Left forelimb (tissue), 1 donor: ENCODE measurements at regions not wholly inside any gene's neighbourhood (a gene's known extent, or its start where the extent isn't known, plus 50 kb on each side); places are given as distances from the start of the nearest gene placed in this dataset.
"Not testable (repeated sequence)": the region's sequence is repeated elsewhere in the genome, so short reads cannot be mapped to it uniquely, and the experiment has no call there.

ENCODE experiments used
- DNase-seq: peaks from one replicate; pipeline ENCODE4 v3.0.0-alpha.2; 2018; ENCODE audit warnings: low spot score

DNA sequence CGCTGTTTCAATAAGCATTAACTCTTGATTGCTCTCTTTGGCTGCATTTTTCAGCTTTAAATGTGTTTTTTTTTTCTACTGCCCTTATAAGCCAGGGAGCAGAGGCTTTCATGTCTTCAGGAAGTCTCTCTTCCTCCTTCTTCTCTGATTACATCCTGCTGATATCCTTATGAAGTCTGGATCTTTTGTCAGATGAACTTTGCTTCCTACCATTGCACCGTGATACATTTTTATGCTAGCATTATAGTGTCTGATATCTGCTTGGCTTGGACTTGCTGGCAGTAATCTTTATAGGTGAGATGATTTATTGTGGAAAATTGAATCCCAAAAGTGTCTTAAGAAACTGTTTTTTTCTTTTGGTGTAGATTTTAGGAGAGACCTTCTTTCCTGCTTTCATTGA is 160.4 kb upstream of the CFAP20DC start:
- no peak for DNase-seq

DNA sequence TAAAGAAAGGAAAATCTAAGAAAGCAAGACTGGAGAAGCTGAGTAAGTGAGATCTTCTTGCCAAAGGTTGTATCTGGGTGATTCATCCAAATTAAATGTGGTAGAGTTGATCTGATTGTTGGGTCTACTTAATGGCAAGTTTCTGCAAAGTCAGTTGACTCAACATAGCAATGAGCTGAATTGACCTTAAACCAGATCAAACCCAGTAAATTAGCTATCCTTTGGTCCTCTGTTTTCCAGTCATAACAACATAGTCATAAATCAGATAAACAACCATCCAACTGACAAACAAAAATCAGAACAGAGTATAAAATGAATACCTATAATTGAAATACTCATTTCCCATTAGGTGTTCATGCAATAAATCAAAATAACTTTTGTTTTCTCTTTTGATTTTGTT is 142.6 kb upstream of the CFAP20DC start:
- DNase-seq: no peak

DNA sequence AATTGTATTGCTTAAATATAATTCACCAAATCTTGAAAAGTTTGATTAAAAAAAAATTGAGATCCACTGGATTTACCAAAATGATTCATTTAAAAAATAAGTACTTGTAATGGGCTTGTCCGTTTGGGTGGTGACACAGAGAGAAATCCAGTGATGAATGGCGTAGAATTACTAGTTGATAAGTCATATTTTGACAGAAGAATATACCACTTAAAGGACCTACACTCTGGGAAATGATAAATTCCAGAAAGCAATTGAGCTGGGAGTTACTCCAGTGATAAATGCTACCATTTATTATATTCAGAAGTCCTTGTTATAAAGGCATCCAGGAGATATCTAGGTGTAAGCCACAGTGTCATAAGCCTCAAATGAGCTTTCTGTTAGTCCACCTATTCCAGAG is 141.8 kb upstream of the CFAP20DC start:
- no peak for DNase-seq

DNA sequence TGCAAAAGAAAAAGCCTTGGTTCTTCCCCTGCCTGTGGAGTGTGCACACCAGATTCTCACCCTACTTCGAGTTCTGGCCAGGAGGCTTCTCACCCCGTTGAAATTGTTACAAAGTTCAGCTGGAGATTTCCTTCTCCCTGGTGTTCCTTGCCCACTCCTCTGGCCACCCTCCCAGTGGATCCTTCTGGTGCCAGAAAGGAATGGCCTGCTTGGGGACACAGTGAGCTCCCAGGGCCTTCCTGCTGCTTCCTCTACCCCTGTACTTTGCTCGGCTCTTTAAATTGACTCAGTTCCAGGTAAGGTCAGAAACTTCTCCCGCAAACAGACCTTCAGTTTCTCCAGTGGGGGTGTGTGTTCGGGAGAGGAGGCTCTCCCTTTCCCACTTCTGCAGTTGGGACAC is 140.1 kb upstream of the CFAP20DC start:
- no peak for DNase-seq

DNA sequence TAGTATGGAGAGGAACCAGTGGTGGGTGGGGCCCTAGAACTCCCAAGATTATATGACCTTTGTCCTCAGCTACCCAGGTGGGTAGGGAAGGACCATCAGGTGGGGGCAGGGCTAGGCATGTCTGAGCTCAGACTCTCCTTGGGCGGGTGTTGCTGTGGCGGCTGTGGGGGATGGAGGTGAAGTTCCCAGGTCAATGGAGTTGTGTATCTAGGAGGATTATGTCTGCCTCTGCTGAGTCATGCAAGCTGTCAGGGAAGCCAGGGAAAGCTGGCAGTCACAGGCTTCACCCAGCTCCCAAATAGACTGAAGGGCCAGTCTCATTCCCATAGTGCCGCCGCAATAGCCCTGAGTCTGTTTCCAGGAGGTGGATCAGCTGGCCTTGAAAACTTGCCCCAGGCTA is 139.7 kb upstream of the CFAP20DC start:
- DNase-seq: no peak

DNA sequence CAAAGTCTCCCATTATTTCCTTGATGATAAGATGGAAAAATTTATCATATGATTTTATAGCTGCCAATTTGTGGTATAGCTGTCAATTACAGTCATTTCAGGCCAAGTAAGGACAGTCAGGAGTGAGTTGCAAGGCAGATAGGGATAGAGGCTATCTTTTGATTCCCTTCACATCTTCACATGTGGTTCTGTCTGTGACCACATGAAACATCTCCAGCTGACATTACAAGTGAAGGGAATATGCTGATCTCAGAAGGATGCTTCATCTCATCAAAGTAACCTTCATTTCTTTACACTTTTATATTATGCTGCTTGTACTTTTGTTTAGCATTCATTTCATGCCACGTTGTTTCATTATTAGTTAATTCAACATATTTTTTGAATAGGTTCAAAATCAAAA is 136.9 kb upstream of the CFAP20DC start:
- no peak for DNase-seq

DNA sequence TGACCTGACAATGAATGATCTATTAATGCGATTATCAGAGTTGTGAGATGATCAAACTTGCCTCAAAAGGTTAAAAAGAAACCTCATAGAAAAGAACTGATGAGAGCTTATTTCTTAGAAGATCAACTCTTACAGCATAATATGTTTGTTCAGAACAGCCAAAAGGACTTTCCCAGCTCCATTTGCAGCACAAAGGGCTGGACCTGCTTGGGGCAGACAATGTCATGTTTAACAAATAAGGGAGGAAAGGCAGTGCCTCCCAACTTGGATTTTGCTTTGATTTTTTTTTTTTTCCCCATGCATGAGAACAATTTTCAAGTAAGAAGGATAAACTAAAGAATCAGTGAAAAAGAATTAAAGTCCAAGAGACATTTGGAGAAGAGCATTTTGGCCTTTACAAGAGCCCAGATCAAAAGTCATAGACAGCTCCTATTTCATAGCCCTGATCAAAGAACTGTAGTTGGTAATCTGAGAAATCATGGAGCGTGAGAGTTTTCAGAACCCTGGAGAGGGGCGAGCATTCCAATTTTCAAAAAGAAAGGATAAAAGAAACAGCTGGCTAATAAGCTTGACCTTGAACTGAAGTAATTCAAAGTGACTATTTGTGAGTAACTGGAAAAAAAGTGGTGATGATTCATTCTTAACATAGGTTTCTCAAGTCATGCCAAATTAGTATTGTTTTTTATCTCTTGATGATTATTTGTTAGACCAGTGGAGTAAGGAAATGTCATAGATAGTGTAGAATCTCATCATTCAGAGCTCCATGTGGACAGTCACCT is 136.0 kb upstream of the CFAP20DC start:
- no peak for DNase-seq

DNA sequence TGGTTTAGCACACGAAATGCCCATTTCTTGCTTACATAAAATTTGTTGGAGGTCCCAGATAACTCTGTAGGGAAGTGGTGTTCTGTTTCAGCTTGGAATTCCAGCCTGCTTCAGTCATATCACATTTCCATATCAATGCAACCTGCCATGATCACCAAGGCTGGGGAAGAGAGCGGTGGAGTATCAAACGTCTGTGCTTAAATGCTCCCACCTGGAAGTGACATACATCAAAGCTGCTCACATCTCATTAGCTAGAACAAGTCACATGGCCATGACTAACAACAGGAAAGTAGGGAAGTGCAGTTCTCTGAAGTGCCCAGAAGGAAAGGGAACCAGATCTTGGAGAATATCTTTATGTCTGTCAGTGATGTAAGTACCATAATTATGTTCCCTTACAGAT is 130.2 kb upstream of the CFAP20DC start:
- no peak for DNase-seq

DNA sequence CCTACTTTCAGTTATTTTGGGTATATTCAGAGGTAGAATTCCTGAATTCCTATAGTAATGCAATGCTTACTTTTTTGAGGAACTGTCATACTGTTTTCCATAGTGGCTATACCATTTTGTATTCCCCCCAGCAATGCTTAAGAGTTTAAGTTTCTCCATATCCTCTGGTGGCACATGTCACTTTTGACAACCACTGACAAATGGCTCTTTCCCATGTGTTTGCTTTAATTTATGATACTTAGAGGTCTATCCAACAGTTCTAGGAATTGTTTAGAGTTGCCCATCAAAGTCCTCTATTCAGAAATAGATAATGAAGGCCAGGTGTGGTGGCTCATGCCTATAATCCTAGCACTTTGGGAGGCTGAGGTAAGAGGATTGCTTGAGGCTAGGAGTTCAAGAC is 128.9 kb upstream of the CFAP20DC start:
- no peak for DNase-seq

DNA sequence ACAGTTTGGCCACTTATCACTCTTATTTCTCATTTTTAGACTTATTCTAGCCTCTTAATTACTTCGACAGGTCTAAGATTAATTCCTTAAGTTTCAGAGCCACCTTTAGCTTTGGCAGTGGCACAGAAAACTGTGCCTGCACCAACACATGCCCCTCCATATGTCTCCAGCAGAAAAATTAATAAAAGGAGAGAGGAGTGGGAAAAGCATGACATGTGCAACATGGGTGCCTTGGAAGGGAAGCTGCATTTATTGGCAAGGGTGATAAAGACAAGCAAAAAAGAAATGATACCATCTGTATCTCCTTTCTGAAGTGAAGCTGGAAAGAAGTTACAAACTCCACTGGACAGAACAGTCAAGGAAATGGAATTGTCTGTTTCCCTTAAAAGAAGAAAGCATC is 121.7 kb upstream of the CFAP20DC start:
- DNase-seq: no peak

DNA sequence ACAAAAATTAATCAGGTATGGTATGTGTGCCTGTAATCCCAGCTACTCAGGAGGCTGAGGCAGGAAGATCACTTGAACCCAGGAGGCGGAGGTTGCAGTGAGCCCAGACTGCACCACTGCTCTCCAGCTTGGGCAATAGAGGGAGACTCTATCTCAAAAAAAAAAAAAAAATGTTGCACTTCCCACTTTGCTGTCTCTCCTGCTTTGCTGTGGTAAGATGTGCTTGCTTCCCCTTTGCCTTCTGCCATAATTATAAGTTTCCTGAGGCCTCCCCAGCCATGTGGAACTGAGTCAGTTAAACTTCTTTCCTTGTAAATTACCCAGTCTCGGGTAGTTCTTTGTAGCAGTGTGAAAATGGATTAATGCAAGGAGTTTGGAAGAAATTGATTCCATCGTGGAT is 120.3 kb upstream of the CFAP20DC start:
- not testable (repeated sequence) for DNase-seq

DNA sequence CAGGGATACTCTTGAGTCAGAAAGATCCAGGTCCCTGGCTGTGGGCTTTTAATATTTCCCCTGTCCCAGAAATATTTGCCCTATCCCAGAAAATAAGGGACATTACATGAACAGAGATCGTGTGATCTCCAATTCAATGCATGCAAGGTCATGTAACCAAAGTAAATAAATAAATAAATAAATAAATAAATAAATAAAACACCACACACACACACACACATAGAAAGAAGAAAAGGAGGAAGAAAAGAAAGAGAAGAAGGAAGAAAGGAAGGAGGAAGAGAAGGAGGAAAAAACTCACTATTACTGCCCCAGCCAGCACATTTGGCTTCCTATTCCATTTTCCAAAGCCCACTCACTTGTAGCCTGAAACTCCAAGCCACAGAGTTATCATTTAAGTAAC is 117.9 kb upstream of the CFAP20DC start:
- DNase-seq: no peak

DNA sequence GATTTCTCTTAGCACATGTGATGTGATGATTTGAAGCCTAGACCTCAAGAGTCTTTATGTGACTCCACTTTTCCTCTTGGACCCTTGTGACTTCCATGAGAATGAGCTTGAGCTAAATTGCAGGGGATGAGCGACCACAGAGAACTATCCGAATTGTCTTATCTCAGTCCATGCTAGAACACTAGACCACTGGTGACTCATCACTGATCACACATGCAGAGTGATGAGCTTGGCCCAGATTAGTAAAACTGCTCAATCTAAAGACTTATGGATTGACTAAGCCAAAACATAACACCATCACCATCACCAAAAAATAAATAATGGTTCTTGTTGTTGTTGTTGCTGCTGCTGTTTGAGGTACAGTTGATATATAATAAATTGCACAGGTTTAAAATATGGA is 114.1 kb upstream of the CFAP20DC start:
- DNase-seq: no peak

DNA sequence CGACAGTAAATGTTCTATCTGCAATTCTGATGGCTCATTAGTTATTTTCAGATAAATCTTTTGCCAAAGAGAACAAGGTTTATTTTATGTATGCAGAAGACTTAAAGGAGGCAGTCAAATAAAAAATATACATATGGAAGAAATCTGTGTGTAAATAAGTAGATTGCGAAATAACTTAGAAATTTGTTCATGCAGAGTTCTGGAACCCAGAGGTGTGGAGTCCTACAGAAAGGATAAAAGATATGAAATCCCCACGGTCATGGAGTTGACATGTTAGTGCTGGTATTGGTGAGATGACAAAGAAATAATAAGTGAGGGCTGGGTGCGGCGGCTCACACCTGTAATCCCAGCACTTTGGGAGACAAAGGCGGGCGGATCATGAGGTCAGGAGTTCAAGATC is 111.2 kb upstream of the CFAP20DC start:
- no peak for DNase-seq

DNA sequence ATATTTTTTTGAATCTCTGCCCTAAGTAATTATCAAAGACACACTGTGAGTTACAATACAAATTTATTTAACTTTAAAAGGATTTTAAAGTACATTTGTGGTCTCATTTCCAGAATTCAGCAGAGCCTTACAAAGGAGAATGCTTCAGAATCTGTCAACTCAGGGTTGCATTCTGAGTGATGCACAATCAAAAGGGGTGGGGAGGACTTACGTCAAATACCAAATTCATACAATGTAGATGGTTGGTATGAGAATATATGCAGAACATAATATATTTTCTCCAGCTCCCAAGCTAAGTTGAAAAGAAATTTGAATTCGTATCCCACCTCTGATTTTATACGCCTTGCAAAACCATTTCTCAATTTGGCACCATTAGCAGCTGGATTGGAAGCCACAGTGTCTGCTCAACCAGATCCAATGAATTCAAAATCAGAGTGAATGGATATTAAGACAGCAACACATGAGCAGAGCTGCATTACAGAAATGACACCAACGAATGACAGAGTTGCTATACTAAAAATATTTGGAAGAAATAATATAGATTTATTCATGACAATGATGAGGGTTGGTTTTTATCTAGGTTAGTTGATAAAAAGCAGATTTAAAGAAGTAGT is 110.4 kb upstream of the CFAP20DC start:
- no peak for DNase-seq

DNA sequence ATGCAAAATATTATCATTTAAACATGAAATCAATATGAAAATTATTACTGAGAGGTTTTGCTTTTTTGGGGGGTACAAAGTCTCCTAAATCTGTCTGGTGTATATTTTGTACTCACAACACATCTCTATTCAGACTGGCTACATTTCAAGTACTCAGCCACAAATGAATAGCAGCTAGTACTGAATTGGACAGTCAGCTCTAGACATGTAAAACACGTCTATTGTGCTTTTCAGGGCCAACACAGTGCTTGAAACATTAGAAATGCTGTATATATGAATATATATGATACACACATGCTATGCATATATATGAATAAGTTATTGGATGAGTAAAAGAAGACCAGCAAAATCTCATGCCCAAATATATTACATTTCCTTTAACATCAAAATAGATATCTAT is 103.8 kb upstream of the CFAP20DC start:
- no peak for DNase-seq

DNA sequence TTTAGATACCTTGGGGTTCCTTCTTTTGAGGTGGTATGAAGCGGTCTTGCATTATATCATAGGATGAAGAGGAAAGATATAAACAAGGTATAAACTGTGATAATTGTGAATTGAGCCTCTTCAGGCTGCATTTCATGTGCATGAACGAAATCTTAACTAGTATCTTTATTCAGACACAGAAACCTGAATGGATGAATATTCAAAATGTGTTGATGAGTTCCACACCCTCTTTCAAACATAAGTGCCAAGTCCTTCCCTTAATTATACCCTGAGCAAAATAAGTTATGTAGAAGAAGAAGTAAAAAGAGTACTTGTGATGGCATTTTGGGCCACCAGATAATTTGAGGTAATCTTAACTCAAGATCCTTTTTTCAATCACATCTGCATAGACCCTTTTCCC is 103.1 kb upstream of the CFAP20DC start:
- no peak for DNase-seq

DNA sequence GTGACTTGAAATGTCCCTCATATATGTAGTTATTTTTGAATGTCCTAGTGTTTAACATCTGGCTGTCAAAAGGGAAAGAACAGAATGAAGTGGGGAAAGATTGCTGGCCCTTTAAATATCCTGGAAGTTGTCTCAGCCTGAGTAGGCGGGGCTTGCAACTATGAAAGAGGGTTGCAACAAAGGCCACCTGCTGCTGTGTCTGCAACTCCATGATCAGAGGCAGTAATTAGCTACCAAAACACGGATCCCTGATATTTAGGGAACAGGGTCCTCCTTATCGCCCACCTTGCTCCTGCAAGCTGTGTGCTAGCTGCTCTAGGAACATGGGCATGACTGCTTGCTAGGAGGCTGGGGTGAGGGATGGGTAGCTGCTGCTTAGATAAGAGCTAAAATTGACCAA is 100.2 kb upstream of the CFAP20DC start:
- DNase-seq: no peak

DNA sequence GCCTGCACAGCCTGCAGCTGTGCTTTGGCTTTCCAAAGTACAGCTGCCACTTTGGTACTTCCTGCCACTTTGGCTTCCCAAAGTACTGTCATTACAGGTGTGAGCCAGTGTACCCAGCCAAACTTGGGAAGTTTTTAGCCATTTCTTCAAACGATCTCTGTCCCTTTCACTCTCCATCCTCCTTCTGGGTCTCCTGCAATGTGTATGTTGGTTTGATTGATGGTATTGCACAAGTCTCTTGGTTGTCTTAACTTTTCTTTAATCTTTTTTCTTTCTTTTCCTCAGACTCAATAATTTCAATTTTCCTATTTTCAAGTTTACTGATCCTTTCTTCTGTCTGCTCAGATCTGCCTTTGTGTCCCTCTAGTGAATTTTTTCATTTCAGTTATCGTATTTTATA is 99.3 kb upstream of the CFAP20DC start:
- no peak for DNase-seq

DNA sequence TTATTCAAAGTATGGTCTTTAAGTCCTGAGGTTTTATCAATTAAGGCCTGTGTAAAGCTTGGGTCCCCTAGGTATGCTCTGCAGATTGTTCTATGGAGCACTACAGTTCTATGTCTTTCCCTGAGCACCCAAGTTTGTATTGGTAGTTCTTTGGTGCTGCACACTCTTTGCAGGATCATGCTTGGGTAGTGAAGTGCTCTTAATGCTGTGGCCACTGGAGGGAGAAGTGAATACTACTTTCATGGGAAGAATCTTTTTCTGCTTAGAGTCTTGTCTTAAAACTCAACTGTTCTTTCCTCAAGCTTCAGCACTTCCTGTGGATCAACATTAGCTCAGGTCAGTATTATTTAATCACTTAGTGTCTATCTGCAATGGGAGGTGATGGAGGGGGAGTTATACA is 93.6 kb upstream of the CFAP20DC start:
- no peak for DNase-seq

DNA sequence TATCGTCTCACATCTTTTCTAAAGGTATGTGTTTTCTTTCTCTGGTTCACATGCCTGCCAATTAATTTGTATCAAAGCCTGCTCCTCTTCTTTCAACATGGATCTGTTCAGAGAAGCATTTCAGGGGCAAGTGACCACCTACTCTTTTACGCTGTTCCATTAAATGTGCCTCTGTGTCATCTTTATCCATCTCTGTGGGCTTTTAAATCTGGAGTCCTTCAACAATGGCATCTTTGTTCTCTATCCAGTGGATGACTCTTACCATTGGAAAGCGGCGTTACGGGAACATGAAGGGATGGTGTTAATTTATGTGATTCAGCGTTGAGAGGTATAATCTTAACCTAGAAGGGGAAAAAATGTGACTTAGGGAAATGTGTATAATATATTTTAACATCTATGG is 92.7 kb upstream of the CFAP20DC start:
- no peak for DNase-seq

DNA sequence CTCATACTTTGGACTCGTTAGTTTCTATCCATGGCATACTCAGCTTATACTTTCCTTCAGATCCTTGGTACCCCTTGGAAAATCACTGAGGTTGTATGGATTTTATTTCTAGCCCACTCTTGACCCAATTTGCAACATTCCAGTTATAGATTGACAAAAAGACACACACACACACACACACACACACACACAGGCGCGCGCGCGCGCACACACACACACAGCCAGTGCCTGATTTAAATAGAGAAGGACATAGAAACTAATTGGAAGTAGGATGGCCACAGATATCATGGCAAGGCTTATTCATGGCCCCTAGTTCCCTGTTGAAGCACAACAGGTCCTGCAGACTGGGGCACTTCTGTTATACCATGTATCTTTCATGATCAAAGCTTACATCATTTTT is 89.1 kb upstream of the CFAP20DC start:
- no peak for DNase-seq

DNA sequence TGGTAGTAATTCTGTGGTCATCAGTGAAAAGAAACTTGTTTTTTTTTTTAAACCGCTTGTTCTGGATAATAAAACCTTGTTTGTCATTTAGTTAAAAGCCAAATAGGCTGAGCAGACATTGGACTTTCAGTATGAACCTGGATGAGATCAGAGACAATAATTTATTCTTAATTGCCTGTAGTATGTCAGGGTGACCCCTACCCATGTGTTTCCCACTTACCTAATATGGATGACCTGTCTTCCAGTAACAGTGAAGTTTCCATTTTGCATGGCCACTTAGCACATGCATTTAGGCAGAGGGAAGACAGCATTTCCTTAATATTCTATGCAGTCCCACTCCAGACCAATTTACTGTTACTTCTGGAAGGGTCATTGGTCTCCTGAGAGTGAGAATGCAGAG is 87.6 kb upstream of the CFAP20DC start:
- DNase-seq: no peak

DNA sequence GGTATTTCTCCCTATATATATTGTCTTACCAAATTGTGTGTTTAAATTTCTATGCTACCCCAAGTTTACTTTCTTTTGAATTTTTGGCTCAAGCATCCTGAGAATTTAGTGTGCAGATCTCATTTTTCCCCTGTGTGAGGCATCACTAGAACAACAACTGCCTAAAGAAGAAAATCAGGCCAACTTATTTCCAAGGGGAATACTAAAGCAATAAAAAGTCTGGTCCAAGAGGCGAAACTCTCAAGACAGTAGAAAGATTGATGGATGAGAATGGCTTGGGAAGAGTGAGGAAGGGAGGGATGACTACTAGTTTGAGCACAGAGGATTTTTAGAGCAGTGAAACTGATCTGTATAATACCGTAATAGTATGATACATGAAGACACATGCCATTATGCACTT is 86.3 kb upstream of the CFAP20DC start:
- DNase-seq: no peak
